ENCODE measurements at regions not wholly inside any gene's neighbourhood (a gene's known extent, or its start where the extent isn't known, plus 50 kb on each side); places are given as distances from the start of the nearest gene placed in this dataset.
"Not testable (repeated sequence)": the region's sequence is repeated elsewhere in the genome, so short reads cannot be mapped to it uniquely, and the experiment has no call there.

DNA sequence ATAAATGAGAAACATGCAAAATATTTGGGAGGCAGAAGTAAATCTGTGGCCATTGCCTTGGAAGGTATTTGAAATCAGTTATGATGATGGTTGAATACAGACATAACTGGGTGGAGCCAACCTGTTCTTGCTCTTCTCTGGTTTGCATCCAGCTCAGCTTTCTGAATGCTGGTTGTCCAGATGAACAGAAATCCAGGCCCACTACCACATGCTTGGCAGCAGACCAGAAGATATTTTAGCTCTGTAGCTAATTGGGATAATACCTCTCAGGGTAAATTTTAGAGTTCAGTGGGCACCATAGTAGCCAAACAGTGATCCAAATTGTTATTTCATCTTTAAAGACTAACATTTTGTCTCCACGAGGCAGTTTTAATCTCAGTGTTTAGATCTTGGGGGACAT lies 308.3 kb downstream of the RAB38 start:
- DNase-seq, result no peak

DNA sequence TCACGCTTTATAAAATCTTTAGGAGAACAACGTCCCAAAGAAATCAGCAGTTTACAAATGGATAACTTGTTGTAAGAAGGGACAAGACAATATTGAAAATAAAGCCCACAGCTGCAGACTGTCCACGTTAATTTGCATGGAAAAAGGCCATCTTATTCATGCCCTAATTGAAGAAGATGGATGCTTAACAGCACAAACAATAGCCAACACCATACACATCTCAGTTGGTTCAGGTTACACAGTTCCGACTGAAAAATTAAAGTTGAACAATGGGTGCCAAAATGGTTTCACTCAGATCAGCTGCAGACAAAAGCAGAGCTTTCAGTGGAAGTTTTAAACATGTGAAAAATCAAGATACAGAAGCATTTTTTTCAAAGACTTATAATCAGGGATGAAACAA lies 314.2 kb downstream of the RAB38 start:
- DNase-seq, result no peak

DNA sequence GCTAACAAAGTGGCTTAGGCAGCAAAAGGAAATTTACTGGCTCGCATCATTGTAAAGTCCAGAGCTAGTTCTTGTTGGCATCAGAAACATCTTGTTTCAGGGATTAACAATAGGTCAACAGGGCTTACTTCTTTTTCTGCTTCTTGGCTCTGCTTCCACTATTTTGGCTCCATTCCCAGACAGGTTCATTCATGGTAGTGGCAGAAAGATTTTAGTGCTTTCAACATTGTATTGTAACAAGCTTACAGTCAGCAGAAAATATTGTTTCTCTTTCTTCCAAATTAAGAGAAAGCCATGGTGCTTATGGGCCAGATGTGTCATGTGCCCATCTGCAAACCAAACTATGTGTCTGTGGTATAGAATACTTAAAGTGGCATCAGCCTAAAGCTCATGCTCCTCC lies 315.6 kb downstream of the RAB38 start:
- peak; percentile 17 for DNase-seq

DNA sequence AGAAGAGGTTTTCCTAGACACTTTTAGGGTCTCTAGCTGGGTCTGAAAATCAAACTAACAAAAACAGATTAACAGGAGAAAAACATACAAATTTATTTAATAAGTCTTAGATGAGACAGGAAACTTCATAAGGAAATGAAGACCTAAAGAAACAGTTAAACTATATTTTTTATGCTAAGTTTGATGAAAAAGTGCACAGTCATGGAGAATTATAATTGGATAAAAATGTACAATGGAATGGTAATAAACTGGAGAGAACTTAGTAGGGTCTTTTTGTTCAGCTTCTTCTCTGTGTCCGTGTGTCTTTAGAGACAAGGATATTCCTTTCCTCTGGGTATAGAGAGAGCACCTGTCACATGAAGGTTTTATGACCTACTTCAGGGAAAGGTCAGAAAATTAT lies 323.4 kb downstream of the RAB38 start:
- DNase-seq, result no peak

DNA sequence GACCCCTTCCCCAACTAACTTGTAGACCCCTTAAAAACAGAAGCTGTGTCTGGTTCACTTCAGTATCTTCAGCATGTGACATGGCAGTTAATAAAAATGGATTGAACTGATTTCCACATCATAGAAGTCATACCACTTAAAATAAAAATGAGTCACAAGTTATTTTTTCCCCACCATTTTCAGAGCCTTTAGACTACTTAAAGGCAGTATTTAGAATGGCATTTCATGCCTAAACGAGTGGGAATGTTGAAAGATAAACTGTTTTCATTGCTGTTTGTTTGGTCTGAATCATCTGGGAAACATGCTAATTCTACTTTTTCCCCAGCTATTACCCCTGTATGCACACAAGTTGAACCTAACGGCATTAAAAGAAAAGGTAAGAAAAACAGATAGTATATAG lies 324.0 kb downstream of the RAB38 start:
- DNase-seq, result no peak

DNA sequence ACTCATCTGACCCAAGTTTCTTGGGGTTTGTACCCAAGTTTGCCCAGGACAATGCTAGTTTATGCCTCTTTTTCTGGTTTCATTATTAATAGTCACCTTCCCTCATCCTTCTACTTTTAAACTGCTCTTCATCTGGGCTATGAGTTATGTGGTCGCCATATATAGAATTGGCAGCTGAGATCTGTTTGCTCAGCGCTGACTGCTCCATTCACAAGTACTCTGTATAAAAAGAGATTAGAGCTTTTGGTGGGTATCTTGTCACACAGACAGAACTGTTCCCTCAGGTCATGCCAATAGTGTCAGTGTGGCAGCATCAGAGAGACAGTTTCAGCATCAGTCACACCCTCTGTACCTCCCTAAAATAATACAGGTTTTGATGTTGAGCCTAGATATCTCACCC lies 326.0 kb downstream of the RAB38 start:
- no peak for DNase-seq

DNA sequence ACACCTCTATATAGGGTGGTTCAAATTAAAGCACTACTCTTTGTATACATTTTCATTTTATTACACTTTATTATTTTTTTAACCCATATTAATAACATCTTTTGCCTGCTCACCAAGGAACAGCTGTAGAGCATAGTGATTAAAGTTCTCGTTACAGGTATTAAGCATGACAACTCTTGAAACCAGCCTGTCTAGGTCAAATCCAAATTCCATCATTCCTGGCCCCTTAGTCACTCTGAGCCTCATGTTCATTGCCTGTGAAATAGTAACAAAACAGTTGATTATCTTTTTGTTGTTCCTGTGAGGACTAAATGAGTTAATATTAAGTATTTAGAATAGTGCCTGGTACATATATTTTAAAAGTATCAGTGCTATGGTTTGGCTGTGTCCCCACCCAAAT lies 334.5 kb downstream of the RAB38 start:
- no peak for DNase-seq

DNA sequence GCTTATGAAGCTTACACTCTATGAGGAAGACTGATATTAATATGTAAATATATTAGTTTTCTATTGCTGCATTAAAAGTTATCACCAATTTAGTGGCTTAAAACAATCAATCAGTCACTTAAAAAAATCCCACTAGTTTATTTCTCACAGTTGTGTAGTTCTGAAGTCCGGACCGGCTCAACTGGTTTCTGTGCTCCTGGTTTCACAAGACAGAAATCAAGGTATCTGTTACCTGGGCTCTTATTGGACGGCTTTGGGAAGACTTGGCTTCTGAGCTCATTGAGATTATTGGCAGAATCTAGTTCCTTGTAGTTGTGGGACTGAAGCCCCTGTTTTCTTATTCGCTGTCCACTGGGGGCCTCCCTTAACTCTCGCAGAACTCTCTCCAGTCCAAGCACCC lies 343.0 kb downstream of the RAB38 start:
- no peak for DNase-seq

DNA sequence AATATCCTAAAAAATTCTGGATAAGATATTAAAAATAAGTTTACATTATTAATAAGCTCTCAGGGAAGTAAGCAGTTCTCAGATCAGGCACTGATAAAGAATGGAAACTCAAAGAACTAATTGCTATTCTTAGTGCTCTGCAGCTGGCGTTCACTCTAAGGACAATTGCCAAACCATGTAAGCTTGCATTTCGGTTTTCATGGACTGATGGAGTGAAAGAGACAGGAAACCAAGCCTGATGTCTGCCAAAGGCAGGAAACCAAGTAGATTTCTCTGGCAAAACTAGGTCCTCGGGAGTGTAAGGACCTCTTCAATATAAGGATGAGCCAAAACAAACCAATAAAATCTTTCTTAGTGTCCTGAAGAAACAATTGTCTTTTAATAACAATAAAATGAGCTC lies 355.2 kb downstream of the RAB38 start:
- peak; percentile 14 for DNase-seq

DNA sequence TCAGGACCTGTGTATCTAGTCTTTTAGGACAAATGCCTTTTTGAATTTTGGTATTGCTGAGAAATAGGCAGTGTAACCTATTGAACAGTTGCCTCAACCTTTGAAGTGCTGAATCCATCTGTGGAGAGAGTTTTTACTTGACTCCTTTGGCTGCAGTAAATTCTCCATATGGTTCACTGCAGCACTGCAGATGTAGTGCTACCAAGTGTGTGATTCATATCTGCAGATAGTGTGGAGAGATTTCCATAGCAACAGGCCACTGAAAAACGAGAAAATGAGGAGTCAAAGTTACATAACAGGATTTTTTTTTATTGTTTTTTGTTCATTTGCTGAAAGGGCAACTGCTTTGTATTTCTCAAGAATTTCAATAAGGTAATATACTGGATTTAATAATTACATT lies 356.1 kb downstream of the RAB38 start:
- DNase-seq, result no peak

DNA sequence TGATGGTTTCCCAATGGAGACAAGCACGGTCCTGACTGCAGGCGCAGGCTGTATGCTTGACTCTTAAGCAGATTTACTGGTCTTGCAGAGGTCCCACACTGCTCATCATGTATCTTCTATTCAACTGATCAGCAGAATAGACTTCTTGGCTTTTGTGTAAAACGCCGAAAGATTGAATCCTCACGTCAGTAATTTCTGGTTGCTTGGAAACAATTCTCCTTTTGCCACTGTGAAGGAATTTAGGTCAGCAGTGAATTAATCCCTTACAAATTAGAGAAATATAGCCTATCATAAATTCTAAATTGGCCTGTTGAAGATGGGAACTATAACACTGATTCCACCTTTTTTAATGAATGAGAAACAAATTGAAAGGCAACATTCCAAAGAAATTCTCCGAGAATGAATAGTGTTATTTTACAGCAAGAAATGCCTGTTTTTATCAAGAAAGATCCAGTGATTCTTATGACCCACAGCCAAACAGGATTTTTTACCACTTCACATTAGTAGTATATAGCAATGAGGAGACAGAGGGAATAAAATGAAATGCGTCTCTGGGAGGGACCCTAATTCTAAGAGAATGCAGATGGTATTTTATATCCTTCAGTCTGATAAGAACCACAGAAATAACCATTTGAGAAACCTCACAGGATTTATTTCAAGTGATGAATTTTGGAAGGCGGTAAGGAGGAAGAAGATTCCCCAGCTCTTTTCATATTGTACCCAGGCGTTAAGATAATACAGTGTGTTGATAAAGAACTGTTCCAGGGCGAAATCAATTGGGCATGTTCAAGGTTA lies 362.5 kb downstream of the RAB38 start:
- no peak for DNase-seq

DNA sequence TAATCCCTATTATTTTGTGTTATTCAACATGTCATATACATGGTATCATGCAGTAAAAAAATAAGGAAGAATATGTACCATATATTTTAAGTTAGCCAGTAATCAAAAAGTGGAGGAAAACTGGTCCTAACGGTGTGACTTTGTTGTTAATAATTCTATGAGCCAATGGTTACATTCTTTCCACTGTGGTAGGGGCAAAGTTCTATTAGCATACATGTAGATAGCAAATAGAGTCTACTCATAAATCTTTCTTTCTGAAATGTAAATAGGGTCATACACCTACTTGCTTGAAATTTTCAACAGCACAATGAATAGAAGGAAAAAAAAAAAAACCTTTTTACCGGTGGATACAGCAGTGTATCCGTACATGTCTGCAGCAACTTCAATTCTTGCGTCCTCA lies 364.8 kb downstream of the RAB38 start:
- no peak for DNase-seq

DNA sequence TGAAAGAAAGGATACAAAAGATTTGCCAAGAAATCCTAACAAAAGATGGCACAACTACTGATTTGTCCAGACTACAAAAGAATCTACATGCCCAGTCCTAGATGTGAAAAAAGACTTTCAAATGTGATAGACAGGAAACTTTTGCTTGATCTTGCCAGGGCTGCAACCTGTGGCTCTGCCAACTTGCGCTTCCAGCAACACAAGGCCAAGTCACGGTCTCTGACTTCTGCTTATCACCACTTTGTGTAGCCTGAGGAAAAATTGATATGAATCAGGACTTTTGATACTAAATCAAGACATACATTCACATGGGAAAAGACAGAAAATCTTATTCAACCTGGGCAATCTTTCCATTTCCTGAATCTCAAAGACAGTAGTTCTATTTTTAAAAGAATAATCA lies 366.0 kb downstream of the RAB38 start:
- DNase-seq, result no peak

DNA sequence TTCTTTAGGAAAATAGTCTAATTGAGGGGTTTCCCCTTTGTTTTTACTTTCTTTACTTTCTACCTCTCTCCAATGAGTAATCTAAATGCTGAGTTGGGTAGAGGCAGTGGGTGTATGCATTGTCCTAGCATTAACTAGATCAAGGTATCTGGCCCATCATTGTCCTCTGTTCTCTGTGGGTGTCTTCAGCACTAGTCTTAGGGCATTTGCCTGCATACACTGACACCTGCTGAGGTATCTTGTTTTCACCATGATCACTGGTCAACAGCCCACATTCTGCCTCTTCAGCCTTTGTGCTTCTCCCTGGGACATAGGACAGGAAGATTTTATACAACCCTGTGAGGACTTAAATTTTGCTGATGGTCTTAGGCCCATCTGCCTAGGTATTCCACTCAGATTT lies 371.1 kb downstream of the RAB38 start:
- no peak for DNase-seq

DNA sequence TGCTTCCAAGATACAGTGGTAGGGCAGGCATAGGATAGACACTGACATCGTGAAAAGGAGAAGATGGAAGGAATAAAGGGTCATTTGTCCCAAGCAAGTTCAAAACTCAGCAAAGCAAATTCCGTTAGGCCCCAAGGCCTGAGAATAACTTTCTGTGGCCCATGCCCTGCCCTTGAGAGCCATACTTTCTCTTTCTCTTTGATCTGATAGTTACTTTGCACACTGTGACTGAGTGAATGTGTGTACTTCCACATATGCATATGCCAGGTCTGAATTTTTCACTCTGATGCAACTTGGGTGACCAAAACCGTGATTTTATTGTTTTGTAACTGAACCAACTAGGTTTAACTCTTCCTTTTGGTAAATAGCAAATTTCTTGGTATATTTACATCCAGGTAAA lies 371.5 kb downstream of the RAB38 start:
- DNase-seq, result no peak

DNA sequence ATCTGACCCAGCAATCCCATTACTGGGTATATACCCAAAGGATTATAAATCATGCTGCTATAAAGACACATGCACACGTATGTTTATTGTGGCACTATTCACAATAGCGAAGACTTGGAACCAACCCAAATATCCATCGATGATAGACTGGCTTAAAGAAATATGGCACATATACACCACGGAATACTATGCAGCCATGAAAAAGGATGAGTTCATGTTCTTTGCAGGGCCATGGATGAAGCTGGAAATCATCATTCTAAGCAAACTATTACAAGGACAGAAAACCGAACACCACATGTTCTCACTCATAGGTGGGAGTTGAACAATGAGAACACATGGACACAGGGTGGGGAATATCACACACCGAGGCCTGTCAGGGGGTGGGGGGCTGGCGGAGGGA lies 390.4 kb downstream of the RAB38 start:
- DNase-seq, result not testable (repeated sequence)

DNA sequence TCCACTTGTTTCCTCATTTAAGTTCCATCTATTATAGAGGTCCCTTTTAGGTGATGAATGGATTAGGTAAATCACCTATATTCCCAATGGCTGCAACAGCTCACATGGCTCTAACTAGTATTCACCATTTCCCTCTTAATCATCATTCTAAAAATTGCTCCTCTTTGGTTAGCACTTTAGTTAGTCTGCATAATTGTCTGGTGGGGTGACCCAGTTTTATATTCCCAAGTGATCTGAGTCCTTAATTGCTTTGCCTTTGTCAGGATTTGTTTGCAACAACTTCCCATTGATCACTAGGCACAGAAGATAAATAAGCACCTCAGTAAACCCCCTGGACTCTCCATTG lies 395.2 kb downstream of the RAB38 start:
- DNase-seq, result no peak

DNA sequence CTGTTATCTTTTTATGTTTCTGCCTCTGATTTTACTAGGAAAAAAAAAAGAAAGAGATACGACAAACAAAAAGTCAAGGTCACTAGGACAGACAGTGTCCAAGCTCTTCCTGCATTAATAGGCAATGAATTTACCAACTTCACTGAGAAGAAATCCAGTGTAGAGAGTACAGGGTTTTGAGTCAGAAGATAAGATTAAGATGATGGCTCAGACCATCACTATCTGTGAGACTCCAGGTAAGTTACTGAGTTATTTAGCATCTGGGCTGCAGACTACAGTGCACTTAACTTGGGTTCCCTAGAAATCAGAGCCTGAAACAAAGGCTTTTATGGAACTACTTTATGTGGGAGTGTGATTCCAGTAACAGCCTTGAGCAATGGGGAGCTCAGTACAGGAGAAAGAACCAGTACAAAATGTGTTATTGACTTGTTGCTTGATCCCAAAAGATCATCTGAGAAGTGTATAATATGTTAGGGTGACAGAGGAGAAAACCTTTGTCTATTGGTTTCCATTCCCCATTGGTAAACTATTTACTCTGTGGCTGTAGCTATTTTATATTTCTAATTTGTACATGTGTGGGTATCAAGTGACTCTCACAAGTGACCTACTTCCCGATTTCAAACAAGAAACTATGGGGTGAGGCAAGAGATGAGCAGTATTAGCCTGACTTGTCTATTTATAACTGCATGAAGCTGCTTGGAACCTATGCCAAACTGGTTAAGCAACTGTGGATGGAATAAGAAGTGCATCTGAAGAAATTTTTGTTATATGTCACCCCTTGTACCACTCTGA lies 395.8 kb downstream of the RAB38 start:
- no peak for DNase-seq

DNA sequence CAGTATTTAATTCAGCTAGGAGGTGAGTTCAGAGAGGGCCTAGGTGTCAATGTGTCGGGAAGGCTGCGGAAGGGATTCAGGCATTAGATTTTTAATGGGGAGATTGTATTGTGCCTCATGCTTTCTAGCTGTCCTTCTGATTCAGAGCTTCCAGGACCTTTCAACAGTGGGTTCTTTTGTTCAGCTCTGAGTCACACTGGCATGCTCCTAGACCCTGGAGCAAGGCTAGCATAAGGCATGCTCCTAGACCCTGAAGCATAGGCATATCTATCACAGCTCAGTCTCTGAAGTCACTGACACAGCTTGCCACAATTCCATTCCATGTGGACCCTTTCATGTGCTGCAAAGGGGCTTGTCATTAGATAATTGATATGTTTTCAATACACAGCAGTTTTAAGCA lies 396.9 kb downstream of the RAB38 start:
- DNase-seq, result no peak

DNA sequence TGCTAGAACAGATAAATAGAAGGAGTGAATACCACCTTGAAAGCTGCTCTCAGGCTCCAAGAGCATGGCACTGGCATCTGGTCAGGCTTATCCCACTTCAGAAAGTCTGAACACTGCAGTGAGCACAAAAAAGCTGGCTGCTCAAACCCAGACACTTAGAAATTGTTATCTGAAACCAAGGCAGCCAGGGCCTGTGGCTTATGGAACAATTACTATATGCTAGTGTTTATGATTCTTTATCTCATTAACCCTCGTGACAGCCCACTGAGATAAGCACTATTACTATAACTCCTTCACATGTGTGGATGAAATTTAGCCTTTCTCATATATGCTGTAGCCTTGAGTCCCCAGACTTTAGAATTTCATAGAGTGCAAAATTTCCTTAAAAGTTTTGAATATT lies 400.2 kb downstream of the RAB38 start:
- no peak for DNase-seq

DNA sequence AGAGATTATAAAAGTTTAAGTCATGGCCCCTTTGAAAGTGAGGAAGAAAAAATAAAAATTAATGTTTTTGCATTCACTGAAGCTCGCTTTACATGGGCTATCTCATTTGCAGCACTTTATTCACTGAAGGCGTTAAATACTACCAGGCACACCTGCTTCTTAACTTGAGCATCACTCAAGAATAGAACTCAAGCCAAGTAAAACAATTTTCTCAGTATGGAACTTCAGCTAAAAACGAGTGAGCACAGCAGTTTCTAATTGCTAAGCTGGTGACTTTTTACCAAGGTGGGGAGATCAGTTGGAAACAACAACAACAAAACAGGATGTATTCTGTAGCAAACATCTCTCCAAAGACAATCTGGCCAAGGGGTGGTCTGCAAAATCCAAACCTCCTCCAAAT lies 405.6 kb downstream of the RAB38 start:
- DNase-seq, result no peak

DNA sequence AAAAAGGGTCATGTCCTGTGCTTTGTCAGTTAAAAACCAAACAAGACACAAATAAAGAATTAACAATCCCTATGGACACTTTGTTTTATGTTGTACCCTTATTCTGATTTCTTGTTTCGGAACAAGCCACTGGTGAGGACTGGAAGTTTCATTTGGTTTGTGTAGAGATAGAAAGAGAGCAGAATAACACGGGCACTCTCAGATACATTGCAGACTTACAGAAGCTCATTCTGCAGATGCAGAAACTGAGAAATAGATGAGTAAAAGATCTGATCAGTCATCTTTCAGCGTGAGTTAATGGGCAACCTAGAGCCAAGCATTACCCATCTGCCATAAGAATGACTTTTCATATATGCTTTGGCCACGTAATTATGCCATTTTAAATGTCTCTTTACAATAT lies 407.6 kb downstream of the RAB38 start:
- DNase-seq, result no peak

DNA sequence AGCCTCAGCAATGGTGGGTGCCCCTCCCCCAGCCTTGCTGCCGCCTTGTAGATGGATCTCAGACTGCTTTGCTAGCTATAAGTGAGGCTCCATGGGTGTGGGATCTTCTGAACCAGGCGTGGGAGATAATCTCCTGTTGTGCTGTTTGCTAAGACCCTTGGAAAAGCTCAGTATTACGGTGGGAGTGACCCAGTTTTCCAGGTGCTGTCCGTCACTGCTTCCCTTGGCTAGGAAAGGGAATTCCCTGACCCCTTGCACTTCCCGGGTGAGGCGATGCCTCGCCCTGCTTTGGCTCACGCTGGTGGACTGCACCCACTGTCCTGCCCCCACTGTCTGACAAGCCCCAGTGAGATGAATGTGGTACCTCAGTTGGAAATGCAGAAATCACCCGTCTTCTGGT lies 411.2 kb downstream of the RAB38 start:
- not testable (repeated sequence) for DNase-seq

DNA sequence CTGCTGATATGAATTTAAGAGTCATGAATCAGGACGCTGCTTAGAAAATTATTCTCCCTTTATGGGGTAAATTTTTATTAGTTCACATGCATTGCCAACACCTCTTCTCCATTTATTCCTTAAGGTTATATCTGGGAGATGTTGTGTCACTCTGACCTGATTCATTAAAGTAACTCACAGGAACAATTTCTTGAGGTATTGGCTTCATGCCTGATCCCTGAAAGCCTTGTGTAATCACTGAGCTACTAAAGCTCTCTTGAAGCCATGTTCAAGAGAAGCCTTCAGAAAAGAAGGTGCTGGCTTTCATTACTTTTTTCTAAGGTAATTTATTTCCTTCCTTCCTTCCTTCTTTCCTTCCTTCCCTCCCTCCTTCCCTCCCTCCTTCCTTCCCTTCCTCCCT lies 420.6 kb downstream of the RAB38 start:
- DNase-seq, result no peak

DNA sequence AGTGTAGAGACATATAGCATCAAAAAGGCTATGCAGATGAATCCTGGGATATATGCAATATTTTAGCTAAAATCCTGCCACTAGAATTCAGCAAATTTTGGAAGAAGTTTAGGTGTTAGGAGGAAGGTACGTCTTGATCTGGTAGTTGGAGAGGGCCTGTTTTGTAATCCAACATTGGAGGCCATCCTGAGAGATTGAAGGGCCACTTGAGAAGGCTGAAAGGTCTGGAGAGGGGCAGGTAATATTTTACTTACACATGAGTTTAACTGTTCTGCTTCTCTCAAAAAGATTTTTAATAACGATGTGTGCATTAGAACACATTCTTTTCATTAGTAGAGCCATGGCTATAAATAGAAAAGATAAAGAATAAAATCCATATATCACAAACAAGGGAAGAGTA lies 422.1 kb downstream of the RAB38 start:
- no peak for DNase-seq

Data from NCI-H1092 treated with DMSO at 0.1 percent for 48 hours (cell line).